Panc1 (cell line): ENCODE measurements at regions not wholly inside any gene's neighbourhood (a gene's known extent, or its start where the extent isn't known, plus 50 kb on each side); places are given as distances from the start of the nearest gene placed in this dataset.

Experiments used
- ATAC-seq: fragments of 200-7000 bp; cut with Tn5 transposase; 2 replicates; pipeline ENCODE4 v1.9.1; 2020; ENCODE audit warnings: mild to moderate bottlenecking, moderate library complexity
- BruUV-seq: library from RNA; stranded (reverse); fragments of 400-500 nt; replicated peaks from 2 replicates; lab custom pipeline; 2021; lab: Mats Ljungman, UMichigan
- CTCF ChIA-PET: fragments of 300-600 bp; sonication (Branson Sonifier 250); formaldehyde crosslinking; loops from one replicate; lab custom pipeline; 2022; ENCODE audit warnings: antibody characterized with exemption; lab: Charles Lee
- POLR2A ChIA-PET: fragments of 300-600 bp; sonication (Branson Sonifier 250); formaldehyde crosslinking; loops from one replicate; lab custom pipeline; 2022; ENCODE audit warnings: antibody characterized with exemption; lab: Charles Lee
- DNase-seq: peaks from one replicate; pipeline ENCODE4 v3.0.0-alpha.2; 2010; ENCODE audit warnings: low read depth, low spot score
- H3K27ac ChIP-seq: 2 replicates; pipeline ENCODE4 v1.5.1; 2011; ENCODE audit warnings: mild to moderate bottlenecking, low read length, inconsistent platforms
- H3K27me3 ChIP-seq: fragments of 200-500 bp; sonication (Bioruptor generic); 2 replicates; pipeline ENCODE4 v1.6.0; 2014; ENCODE audit warnings: low read length, inconsistent platforms; ENCODE audit not compliant: control insufficient read depth, insufficient read depth
- H3K36me3 ChIP-seq: fragments of 200-500 bp; sonication (Bioruptor generic); 2 replicates; pipeline ENCODE4 v1.5.1; 2014; ENCODE audit warnings: inconsistent platforms, mild to moderate bottlenecking, low read length, moderate library complexity; ENCODE audit not compliant: control insufficient read depth, insufficient read depth
- H3K4me1 ChIP-seq: 2 replicates; pipeline ENCODE4 v1.5.1; 2011; ENCODE audit warnings: inconsistent platforms, mild to moderate bottlenecking, low read length, moderate library complexity; ENCODE audit not compliant: control insufficient read depth, insufficient read depth
- H3K4me3 ChIP-seq, 2 experiments: 2 replicates each; pipeline ENCODE4 v1.5.1; 2011 to 2012; ENCODE audit warnings: low read depth in 2 of 2, low read length in 2 of 2, mild to moderate bottlenecking in 2 of 2, inconsistent platforms in 1 of 2, moderate library complexity in 1 of 2
- H3K9me3 ChIP-seq: fragments of 200-500 bp; sonication (Bioruptor generic); 2 replicates; pipeline ENCODE4 v1.5.1; 2014; ENCODE audit warnings: low read depth, mild to moderate bottlenecking, inconsistent platforms, low read length, moderate library complexity; ENCODE audit not compliant: control insufficient read depth, insufficient read depth
- CTCF ChIP-seq: fragments of 450-650 bp; IDR thresholded peaks from 2 replicates; pipeline ENCODE4 v1.5.1; 2017; ENCODE audit warnings: mild to moderate bottlenecking
- POLR2AphosphoS5 ChIP-seq: IDR thresholded peaks from 2 replicates; pipeline ENCODE4 v1.6.1; 2012; ENCODE audit warnings: mild to moderate bottlenecking, low read depth, low read length, moderate library complexity
- SIN3A ChIP-seq: IDR thresholded peaks from 2 replicates; pipeline ENCODE4 v1.6.1; 2012; ENCODE audit warnings: low read depth, mild to moderate bottlenecking, low read length, moderate library complexity, borderline replicate concordance; ENCODE audit not compliant: insufficient read depth
- TCF7L2 ChIP-seq: IDR thresholded peaks from 2 replicates; pipeline ENCODE4 v1.6.1; 2011; ENCODE audit warnings: mild to moderate bottlenecking, low read depth, low read length, inconsistent platforms
- in situ Hi-C: cut with HindIII; loops from 2 replicates; pipeline ENCODE4 v1.10.0; 2016; ENCODE audit warnings: low sequenced_read_pairs, low pct_unique_long_range_greater_than_20kb
- intact Hi-C: fragments of 100-400 bp; cut with micrococcal nuclease; formaldehyde crosslinking; loops from one replicate; pipeline ENCODE4 v1.10.0; 2022; ENCODE audit not compliant: unreplicated experiment
- TF ChIP-seq, protein P1 (sequence below), 2 experiments: IDR thresholded peaks; 2 replicates each; pipeline ENCODE4 v1.6.1; 2011 to 2012; ENCODE audit warnings: low read depth in 2 of 2, control low read depth in 1 of 2, low read length in 1 of 2, mild to moderate bottlenecking in 1 of 2, moderate library complexity in 1 of 2; ENCODE audit not compliant: insufficient read depth in 1 of 2

DNA sequence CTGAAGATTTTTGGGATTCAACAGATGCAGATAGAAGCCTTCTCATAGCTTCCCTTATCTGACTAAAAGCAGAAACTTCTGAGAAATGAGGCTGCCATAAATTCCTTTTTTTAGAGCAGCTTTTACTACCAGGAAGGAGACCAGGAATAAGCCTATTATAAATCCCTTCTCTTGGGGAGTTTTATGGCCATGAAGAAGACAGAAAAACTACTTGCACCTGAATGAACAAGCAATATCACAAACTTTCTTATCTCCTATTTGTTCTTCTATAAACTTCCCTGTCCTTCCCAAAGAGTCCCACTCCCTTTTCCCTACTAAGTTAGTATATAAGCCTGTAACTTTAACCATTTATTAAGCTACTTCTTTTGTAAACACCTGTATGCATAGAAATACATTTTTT lies 603.1 kb downstream of the NSUN3 start:
- no peak for DNase-seq
- ChIA-PET CTCF (no interaction called here), POLR2A (no interaction called here)
- peaks cover 2% of the 10 kb centered on the region; the same call in 1 of the 2 replicates for H3K9me3 ChIP-seq
- no peak for ATAC-seq
- H3K36me3 ChIP-seq = no peaks in the 10 kb centered on the region
- no peaks in the 10 kb centered on the region for H3K27me3 ChIP-seq
- in situ Hi-C loops = no loop called here
- intact Hi-C loops = no loop called here
- H3K4me1 ChIP-seq = no peaks in the 10 kb centered on the region
- no TSS peak for BruUV-seq
- no peak overlapping the region for H3K4me3 ChIP-seq
- no peak overlapping the region for H3K27ac ChIP-seq
- TF ChIP-seq, protein P1, sequence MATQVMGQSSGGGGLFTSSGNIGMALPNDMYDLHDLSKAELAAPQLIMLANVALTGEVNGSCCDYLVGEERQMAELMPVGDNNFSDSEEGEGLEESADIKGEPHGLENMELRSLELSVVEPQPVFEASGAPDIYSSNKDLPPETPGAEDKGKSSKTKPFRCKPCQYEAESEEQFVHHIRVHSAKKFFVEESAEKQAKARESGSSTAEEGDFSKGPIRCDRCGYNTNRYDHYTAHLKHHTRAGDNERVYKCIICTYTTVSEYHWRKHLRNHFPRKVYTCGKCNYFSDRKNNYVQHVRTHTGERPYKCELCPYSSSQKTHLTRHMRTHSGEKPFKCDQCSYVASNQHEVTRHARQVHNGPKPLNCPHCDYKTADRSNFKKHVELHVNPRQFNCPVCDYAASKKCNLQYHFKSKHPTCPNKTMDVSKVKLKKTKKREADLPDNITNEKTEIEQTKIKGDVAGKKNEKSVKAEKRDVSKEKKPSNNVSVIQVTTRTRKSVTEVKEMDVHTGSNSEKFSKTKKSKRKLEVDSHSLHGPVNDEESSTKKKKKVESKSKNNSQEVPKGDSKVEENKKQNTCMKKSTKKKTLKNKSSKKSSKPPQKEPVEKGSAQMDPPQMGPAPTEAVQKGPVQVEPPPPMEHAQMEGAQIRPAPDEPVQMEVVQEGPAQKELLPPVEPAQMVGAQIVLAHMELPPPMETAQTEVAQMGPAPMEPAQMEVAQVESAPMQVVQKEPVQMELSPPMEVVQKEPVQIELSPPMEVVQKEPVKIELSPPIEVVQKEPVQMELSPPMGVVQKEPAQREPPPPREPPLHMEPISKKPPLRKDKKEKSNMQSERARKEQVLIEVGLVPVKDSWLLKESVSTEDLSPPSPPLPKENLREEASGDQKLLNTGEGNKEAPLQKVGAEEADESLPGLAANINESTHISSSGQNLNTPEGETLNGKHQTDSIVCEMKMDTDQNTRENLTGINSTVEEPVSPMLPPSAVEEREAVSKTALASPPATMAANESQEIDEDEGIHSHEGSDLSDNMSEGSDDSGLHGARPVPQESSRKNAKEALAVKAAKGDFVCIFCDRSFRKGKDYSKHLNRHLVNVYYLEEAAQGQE (IDR thresholded peaks at IDR 0.05; ENCODE audit: insufficient read depth in 1 of 2, low read depth in 2 of 2, low read length in 1 of 2) = no peak
- no peak for TF ChIP-seq SIN3A

GRCh38 chr3:94671078-94671477 lies 608.2 kb downstream of the NSUN3 start:
- Histone ChIP-seq H3K36me3 (no peaks in the 10 kb centered on the region), H3K27me3 (no peaks in the 10 kb centered on the region), H3K9me3 (peaks cover 3% of the 10 kb centered on the region; the same call in 1 of the 2 replicates), H3K4me1 (no peaks in the 10 kb centered on the region), H3K27ac (no peak overlapping the region), H3K4me3 (no peak overlapping the region)
- intact Hi-C loops (no loop called here), in situ Hi-C loops (no loop called here)
- ATAC-seq (no peak), DNase-seq (no peak)
- no TSS peak for BruUV-seq
- ChIA-PET CTCF (no interaction called here), POLR2A (no interaction called here)
- TF ChIP-seq POLR2AphosphoS5 = no peak
- TF ChIP-seq TCF7L2 = no peak
- TF ChIP-seq, protein P1 (IDR thresholded peaks at IDR 0.05; ENCODE audit: insufficient read depth in 1 of 2, low read depth in 2 of 2, low read length in 1 of 2) = no peak
- no peak for TF ChIP-seq SIN3A
- TF ChIP-seq CTCF = no peak
